B cell (primary cell): ENCODE measurements at regions not wholly inside any gene's neighbourhood (a gene's known extent, or its start where the extent isn't known, plus 50 kb on each side); places are given as distances from the start of the nearest gene placed in this dataset.

Experiments
- ATAC-seq: fragments of 200-7000 bp; cut with Tn5 transposase; one replicate; pipeline ENCODE4 v1.10.0; 2021; ENCODE audit warnings: low read depth, mild to moderate bottlenecking, moderate number of reproducible peaks, moderate library complexity
- CTCF ChIA-PET: fragments of 350-600 bp; sonication (Branson Sonifier 250); formaldehyde crosslinking; loops from one replicate; lab custom pipeline; 2021; ENCODE audit warnings: antibody characterized with exemption, inconsistent platforms; lab: Charles Lee
- POLR2A ChIA-PET: fragments of 350-600 bp; sonication (Branson Sonifier 250); formaldehyde crosslinking; loops from one replicate; lab custom pipeline; 2021; ENCODE audit warnings: antibody characterized with exemption; lab: Charles Lee
- DNase-seq: peaks from one replicate; pipeline ENCODE4 v3.0.0; 2013
- H2AFZ ChIP-seq: 2 replicates; pipeline ENCODE4 v1.6.1; 2012; ENCODE audit warnings: mild to moderate bottlenecking, low read depth, low read length; ENCODE audit not compliant: insufficient read depth, poor library complexity, severe bottlenecking
- H3K27ac ChIP-seq, 2 donors: 1 replicate in 1 of 2; 2 replicates in 1 of 2; pipeline ENCODE4 v1.5.1; 2012 to 2013; ENCODE audit warnings: low read length in 2 of 2, mild to moderate bottlenecking in 2 of 2, moderate library complexity in 1 of 2
- H3K27me3 ChIP-seq, 4 experiments: fragments of 200-600 bp in 1 of 4; sonication (generic) in 1 of 4; replicated peaks in 1 of 4; 1 replicate in 2 of 4; 2 replicates in 2 of 4; pipeline versions ENCODE4 v1.6.1 to v1.7.0; 2013 to 2016; ENCODE audit warnings: low read length in 3 of 4, mild to moderate bottlenecking in 2 of 4, mixed read lengths in 1 of 4, moderate library complexity in 1 of 4; ENCODE audit not compliant: insufficient read depth in 4 of 4, control insufficient read depth in 3 of 4; ENCODE audit errors: control extremely low read depth in 1 of 4
- H3K36me3 ChIP-seq, 2 experiments: replicated peaks in 1 of 2; 1 replicate in 1 of 2; 2 replicates in 1 of 2; pipeline versions ENCODE4 v1.6.1 to v1.7.1; 2013; ENCODE audit warnings: low read length in 1 of 2; ENCODE audit not compliant: insufficient read depth in 2 of 2, control insufficient read depth in 1 of 2; ENCODE audit errors: control extremely low read depth in 1 of 2, extremely low read depth in 1 of 2
- H3K4me1 ChIP-seq, 2 donors: fragments of 200-600 bp in 1 of 2; sonication (generic) in 1 of 2; 1 replicate in 1 of 2; 2 replicates in 1 of 2; pipeline versions ENCODE4 v1.5.1 to v1.6.1; 2013 to 2017; ENCODE audit warnings: low read length in 2 of 2; ENCODE audit not compliant: control insufficient read depth in 2 of 2, insufficient read depth in 2 of 2
- H3K4me2 ChIP-seq: replicated peaks from 2 replicates; pipeline ENCODE3; 2012; ENCODE audit warnings: mild to moderate bottlenecking, low read depth, low read length; ENCODE audit not compliant: poor library complexity, severe bottlenecking
- H3K4me3 ChIP-seq, 5 experiments: fragments of 200-600 bp in 1 of 5; sonication (generic) in 1 of 5; 1 replicate in 3 of 5; 2 replicates in 2 of 5; pipeline versions ENCODE4 v1.5.1 to v1.7.0; 2011 to 2016; ENCODE audit warnings: low read length in 4 of 5, mild to moderate bottlenecking in 4 of 5, low read depth in 2 of 5, control low read depth in 1 of 5, moderate library complexity in 1 of 5; ENCODE audit not compliant: insufficient read depth in 1 of 5; ENCODE audit errors: control extremely low read depth in 1 of 5, extremely low read depth in 1 of 5
- H3K79me2 ChIP-seq: fragments of 200-600 bp; sonication (generic); one replicate; pipeline ENCODE4 v1.6.0; 2016; ENCODE audit warnings: low read length; ENCODE audit not compliant: control insufficient read depth, insufficient read depth
- H3K9ac ChIP-seq: fragments of 200-600 bp; sonication (generic); 2 replicates; pipeline ENCODE4 v1.6.1; 2017; ENCODE audit warnings: mild to moderate bottlenecking, low read length, moderate library complexity
- H3K9me3 ChIP-seq, 3 donors: one replicate each; pipeline versions ENCODE4 v1.6.1 to v1.7.1; 2013; ENCODE audit warnings: low read length in 2 of 3; ENCODE audit not compliant: control insufficient read depth in 2 of 3, insufficient read depth in 1 of 3; ENCODE audit errors: control extremely low read depth in 1 of 3
- H4K20me1 ChIP-seq: 2 replicates; pipeline ENCODE4 v1.6.0; 2012; ENCODE audit warnings: mild to moderate bottlenecking, low read length; ENCODE audit not compliant: insufficient read depth, control insufficient read depth, poor library complexity, severe bottlenecking
- H3K27ac Mint-ChIP-seq: one replicate; pipeline ENCODE4 v1.8.0; 2021; ENCODE audit warnings: mixed read lengths
- H3K27me3 Mint-ChIP-seq: one replicate; pipeline ENCODE4 v1.8.0; 2021; ENCODE audit warnings: mixed read lengths
- H3K4me1 Mint-ChIP-seq: one replicate; pipeline ENCODE4 v1.8.0; 2021; ENCODE audit warnings: mixed read lengths
- H3K4me3 Mint-ChIP-seq: one replicate; pipeline ENCODE4 v1.8.0; 2021; ENCODE audit warnings: mixed read lengths
- H3K9me3 Mint-ChIP-seq: one replicate; pipeline ENCODE4 v1.8.0; 2022; ENCODE audit warnings: mixed read lengths; ENCODE audit not compliant: insufficient read depth
- CTCF ChIP-seq: fragments of 200-600 bp; IDR thresholded peaks from one replicate; pipeline ENCODE4 v1.8.0; 2022; ENCODE audit warnings: antibody characterized with exemption, mild to moderate bottlenecking
- EZH2 ChIP-seq: IDR thresholded peaks from 2 replicates; pipeline ENCODE4 v1.6.1; 2012; ENCODE audit warnings: borderline replicate concordance, low read depth, mild to moderate bottlenecking, moderate library complexity, low read length; ENCODE audit not compliant: insufficient read depth, poor library complexity, severe bottlenecking
- WGBS: methylation state at CpG from one replicate; pipeline ENCODE4 v1.1.5; 2013; ENCODE audit warnings: missing lambda C conversion rate; ENCODE audit not compliant: insufficient coverage; 5-methylcytosine and 5-hydroxymethylcytosine counted together
- intact Hi-C: fragments of 100-400 bp; cut with micrococcal nuclease; formaldehyde crosslinking; loops from one replicate; pipeline ENCODE4 v1.10.0; 2022

- intact Hi-C loops = no loop called here
- CTCF ChIA-PET = no interaction called here
- TF ChIP-seq EZH2 (no peak), CTCF (no peak)
- Histone ChIP-seq H3K36me3 (no peaks in the 10 kb centered on the region), H3K9me3 (peaks cover 0 to 3% (median 0%) of the 10 kb centered on the region in 3 donors), H4K20me1 (no peaks in the 10 kb centered on the region), H3K27me3 (no peaks in the 10 kb centered on the region), H2AFZ (no peak overlapping the region), H3K9ac (no peak overlapping the region), H3K4me1 (no peaks in the 10 kb centered on the region), H3K4me2 (no peak overlapping the region), H3K4me3 (no peak overlapping the region), H3K27ac (no peak overlapping the region), H3K79me2 (no peaks in the 10 kb centered on the region)
- H3K4me3 Mint-ChIP-seq = no peak overlapping the region
- no peak for DNase-seq
- 87% methylated on average over 12 of the region's 16 CpGs for WGBS
- H3K27ac Mint-ChIP-seq = no peak overlapping the region
- peaks cover 8% of the 10 kb centered on the region for H3K27me3 Mint-ChIP-seq
- H3K4me1 Mint-ChIP-seq = peaks cover 1% of the 10 kb centered on the region
- no peaks in the 10 kb centered on the region for H3K9me3 Mint-ChIP-seq
- no peak for ATAC-seq
- POLR2A ChIA-PET = no interaction called here
Observed at GRCh38 chr17:79466562-79467350, 144.1 kb downstream of the RBFOX3 start.

GRCh38 chr17:79465681-79466025 lies 145.2 kb downstream of the RBFOX3 start:
- Histone ChIP-seq H2AFZ (no peak overlapping the region), H3K4me2 (no peak overlapping the region), H3K79me2 (no peaks in the 10 kb centered on the region), H3K36me3 (no peaks in the 10 kb centered on the region), H4K20me1 (no peaks in the 10 kb centered on the region), H3K9me3 (peaks cover 0 to 3% (median 0%) of the 10 kb centered on the region in 3 donors), H3K4me1 (no peaks in the 10 kb centered on the region), H3K27me3 (no peaks in the 10 kb centered on the region), H3K9ac (no peak overlapping the region), H3K27ac (no peak overlapping the region), H3K4me3 (no peak overlapping the region)
- ChIA-PET CTCF (no interaction called here), POLR2A (no interaction called here)
- ATAC-seq (no peak), DNase-seq (no peak)
- no peak overlapping the region for H3K4me3 Mint-ChIP-seq
- no peaks in the 10 kb centered on the region for H3K9me3 Mint-ChIP-seq
- intact Hi-C loops = no loop called here
- WGBS = 73% methylated on average over 14 of the region's 14 CpGs
- no peak overlapping the region for H3K27ac Mint-ChIP-seq
- peaks cover 1% of the 10 kb centered on the region for H3K4me1 Mint-ChIP-seq
- TF ChIP-seq EZH2 (no peak), CTCF (no peak)
- peaks cover 3% of the 10 kb centered on the region for H3K27me3 Mint-ChIP-seq
